SH-SY5Y (cell line): ENCODE measurements at regions not wholly inside any gene's neighbourhood (a gene's known extent, or its start where the extent isn't known, plus 50 kb on each side); places are given as distances from the start of the nearest gene placed in this dataset.

ENCODE experiments used
- GATA2 ChIP-seq: IDR thresholded peaks from 2 replicates; pipeline ENCODE4 v1.6.1; 2011; ENCODE audit warnings: mild to moderate bottlenecking, low read depth, low read length
- GATA3 ChIP-seq: IDR thresholded peaks from 2 replicates; pipeline ENCODE4 v1.6.1; 2011; ENCODE audit warnings: low read depth, mild to moderate bottlenecking, low read length, moderate library complexity

DNA sequence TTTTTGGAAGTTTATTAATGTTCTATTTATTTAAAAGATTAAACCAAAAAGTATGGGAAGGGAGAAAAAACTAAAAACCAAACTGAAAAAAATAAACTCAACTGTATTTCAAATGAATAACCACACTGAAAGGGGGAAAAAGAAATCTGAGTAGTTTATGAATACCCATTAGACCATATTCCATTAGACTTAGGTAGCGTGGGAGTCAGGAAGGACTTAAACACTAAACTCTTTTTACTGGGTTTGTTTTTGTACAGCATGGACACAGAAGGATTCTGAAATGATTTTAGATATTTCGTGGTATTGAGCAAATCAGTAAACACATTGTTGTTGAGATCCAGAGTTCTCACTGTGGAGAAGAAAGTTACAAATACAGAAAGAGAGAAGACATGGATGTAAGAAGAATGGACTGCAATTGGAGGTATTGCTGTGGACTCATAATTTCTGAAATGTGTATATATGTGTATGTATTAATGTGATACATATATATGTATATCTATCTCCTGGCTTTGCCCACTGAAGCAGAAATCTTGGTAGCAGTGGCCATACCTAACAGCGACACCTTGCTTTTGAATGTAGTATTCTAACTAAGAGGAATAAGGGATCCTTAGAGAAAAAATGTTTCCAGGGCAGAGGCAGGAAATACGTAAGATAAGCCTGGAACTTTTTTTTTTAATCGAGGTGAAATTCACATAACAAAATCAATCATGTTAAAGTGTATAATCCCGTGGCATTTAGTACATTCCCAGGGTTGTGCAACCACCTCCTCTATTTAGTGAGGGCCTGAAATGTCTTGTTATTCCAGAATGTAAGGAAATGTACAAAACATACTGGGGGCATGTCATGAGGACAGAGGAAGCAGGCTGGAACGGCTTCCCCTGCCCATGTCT lies 228.8 kb downstream of the SMARCA2 start:
- TF ChIP-seq GATA2 (no peak), GATA3 (no peak)

DNA sequence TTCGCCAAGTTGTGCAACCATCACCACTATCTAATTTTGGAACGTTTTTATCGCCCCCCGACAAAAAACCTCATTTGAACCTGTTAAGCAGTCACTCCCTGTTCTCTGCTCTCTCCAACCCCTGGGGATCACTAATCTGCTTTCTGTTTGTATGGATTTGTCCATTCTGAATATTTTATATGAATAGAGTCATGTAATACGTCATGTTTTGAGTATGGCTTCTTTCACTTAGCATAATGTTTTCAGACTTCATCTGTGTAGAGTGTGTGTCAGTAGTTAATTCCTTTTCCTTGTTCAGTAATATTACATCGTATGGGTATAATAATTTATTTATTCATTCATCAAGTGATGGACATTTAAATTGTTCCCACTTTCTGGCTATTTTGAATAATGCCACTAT lies 232.2 kb downstream of the SMARCA2 start:
- TF ChIP-seq GATA3 (no peak), GATA2 (no peak)

DNA sequence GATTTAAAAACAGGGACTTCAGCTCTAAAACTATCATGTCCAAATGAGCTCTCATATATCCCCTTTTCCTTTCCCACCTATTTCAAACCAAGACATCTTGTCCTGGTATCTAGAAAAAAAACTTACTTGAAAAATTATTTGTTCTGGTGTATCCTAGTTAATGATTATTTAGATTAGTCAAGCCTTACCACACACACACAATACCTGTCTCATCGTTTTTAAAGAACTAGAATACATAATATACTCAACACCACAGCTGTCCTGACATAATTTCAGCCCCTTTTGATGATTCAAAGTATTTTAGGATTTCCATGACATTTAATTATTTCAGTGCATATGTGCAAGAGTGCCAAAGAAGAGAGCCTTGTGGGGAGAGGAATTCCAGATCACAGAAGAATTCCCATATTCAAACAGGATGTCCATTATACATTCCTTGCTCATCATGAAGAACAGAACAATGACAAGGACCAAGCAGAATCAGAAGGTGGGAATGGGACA lies 233.7 kb downstream of the SMARCA2 start:
- no peak for TF ChIP-seq GATA2
- no peak for TF ChIP-seq GATA3

DNA sequence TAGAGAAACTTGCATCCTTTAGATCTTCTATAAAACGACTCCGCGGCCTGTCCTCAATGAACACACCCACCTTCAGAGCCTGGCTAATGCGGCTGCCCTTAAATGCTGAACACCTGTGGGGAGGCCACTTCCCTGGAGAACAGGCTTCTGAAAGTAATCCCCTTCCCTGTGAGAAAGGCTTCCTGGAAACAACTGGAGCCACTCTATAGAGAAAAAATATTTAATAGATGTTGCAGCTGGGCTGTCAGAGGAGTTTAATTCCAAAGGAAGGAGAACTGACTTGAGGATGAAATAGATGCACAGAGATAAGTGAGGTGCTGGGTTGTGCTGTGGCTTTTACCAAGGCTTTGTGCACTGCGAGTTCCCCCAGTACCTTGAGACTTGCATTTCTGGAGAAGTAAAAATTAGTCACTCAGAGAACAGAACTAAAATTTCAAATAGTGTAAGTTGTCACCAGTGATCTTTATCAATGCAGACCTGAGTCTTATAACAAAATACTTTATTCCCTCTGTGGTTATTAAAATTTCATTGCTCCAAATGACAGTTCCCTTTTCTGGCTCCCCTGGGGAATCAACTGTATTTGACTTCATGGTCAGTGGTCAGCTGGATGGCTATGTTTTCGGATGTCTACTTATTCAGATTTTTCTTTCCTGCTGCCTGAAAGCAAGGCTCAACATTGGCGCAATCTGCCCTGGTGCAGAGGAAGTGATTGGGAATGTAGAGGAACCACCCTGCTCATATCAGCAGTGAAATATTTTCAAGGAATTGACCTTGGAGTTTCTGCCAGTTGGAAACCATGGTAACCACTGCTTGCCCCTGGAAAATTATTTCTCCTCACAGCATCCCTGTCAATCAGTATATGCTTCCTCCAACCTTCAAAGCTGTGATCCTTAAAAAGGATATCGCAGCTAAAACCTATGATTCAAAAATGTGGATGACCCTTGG lies 238.8 kb downstream of the SMARCA2 start:
- TF ChIP-seq GATA2 (no peak), GATA3 (no peak)

DNA sequence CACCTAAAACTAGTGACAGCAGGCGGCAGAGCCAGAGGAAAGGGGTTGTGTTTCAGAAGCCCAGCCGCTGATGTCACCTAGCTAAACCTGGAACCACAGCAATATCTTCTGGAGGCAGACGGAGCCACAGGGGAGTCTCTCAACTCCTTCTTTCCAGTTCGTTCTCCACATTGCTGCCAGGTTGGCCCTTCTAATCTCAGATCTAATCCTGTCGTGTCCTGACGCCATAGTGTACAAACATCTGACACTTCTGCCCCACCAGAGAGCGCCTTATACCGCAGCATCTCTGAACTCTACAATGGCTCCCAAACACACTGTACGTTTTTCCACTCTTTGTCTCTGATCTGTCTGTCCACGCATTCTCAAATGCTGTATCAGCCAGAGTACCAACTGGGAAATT lies 240.0 kb downstream of the SMARCA2 start:
- no peak for TF ChIP-seq GATA3
- TF ChIP-seq GATA2: no peak

DNA sequence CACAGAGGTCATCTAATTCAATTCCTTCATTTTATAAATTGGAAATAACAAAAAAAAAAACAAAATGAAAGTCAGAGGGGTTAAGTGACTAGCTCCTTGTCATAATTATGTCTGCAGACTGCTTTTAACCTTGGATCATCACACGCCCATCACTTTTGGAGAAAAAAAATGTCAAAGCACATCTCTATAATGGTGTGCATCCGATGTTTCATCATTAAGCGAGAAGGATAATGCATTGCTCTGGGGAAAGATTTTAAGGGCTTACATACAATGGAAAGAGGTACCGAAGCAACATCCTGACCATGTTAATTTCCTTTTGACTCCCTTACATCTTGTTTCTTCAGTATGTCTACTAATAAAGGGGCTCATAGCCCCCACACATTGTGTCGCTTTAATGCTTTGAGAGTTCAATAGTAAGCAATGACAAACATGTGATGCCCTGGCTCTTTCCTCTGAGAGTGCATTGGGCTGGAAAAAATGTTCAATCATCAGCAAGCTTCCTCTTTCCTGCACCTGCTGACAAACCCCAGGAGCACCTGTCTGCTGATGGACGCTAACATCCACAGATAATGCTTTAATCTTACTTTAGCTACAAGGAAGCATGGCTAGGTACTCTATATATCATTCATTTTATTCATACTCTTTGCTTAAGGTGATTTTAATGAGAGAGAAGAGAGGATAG lies 242.2 kb downstream of the SMARCA2 start:
- no peak for TF ChIP-seq GATA2
- TF ChIP-seq GATA3: no peak

DNA sequence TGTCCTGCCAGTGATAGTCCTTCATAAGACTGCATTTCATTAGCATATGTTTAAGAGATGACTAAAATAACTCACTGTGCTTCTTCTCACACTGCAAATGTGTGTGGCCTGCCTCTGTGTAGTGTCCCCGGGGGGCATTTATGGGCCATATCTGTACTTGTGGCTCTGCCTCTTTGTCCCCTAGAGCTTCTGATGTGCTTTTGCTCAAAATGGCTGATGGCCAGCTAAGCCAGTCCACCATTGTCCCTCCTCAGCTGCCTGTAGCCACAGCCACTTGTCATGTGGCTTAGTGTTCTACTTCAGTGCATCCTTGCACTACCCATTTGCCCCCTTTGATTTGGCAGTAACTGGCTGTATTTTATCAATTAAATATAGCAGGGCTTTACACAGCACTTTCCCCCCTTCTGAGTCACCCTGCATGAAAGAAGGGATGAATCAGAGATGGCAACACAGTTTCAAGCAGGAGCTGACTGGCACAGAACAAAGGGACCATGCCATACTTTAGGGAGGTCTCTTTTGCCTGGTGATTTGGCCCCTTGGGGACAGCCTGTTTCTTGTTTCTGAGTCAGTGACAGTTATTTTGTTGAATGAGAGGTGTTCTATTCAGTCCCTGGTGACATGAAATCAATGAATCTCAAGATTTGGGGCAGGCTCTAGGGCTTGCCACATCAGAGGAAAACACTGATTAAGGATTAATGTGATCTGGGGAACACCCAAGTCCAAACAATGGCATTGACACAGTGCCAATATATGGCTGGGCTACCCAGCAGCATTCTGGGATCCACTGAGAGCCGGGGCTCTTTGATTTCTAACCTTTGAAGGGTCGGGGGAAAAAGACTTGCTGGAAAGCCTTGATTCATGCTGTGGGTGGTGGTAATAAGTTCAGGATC lies 245.5 kb downstream of the SMARCA2 start:
- no peak for TF ChIP-seq GATA3
- no peak for TF ChIP-seq GATA2

DNA sequence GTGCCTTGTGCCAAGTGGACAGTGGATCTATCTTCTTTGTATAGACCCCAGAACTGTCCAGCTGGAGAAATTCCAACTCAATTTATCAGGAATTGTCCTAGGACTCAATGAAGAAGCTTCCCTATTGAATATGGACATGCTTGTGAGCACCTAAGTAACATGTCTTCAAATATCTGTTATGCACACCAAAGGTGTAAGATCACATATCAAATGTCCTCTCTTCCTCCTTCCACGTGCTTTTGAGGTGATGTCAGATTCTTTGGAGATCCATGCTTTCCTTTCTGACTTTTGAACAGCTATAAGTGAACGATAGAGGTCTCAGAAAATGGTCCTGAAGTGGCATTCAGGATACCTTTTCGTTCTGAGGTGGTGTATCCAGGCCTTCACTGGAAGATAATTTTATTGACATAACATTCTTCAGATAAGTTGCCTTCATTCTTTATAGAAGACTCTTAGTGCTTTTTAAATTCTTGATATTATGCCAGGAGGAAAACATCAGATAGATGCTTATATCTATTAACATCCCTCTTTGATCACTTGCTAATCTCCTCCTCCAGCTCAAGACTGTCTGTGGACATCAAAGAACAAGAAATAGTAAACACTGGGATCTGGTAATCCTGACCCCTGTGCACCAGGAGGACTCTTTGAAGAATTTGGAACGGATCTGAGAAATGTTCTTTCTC lies 246.4 kb downstream of the SMARCA2 start:
- no peak for TF ChIP-seq GATA2
- no peak for TF ChIP-seq GATA3

DNA sequence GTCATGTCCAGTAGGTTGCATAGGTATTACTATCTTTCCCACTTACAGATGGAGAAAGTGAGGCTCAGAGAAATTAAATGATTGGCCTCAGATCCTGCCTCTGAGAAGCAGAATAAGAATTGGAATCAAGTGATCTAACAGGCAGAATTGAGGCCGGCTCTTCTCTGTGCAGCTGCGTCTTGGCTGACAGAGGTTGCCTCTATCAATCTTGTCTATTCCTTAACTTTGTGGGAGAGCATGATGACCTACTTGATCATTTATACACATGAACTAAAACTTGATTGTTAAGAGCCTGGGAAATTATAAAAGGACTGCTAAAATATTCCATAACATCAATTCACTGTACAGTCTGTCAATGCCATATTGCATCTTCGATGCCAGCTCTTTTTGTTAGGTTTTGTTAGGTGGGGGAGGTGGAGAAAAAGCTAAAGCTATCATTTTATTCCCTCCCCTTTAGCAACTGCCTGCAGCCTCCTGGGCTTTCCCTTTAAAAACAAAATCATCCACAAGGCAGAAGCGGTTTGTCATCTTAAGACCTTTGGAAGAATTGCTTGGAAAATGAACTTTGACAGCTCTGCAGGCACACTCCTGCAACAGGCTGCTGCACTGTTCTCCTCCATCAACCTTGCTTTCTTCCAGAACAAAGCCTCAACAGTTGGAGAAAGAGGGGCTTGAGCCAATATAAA lies 247.4 kb downstream of the SMARCA2 start:
- TF ChIP-seq GATA2 (no peak), GATA3 (no peak)

DNA sequence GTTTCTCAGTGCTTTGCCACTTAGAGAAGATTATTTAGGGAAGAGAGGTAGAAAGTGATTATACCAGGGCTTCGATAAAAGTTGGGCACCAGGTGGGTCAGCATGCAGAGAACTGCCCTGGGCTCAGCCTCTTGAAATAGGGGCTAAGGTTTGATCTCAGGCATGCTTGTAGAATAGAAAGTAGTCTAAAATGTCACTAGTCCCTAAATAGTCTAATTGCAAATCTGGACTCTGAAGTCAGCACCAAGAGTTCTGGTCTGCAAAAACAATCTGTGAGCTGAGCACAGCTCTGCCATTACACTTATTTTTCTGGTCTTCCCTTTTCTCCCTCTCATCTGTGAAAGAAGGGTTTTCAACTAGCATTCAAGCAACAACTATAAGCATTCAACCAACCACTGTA lies 248.0 kb downstream of the SMARCA2 start:
- TF ChIP-seq GATA2: no peak
- no peak for TF ChIP-seq GATA3

DNA sequence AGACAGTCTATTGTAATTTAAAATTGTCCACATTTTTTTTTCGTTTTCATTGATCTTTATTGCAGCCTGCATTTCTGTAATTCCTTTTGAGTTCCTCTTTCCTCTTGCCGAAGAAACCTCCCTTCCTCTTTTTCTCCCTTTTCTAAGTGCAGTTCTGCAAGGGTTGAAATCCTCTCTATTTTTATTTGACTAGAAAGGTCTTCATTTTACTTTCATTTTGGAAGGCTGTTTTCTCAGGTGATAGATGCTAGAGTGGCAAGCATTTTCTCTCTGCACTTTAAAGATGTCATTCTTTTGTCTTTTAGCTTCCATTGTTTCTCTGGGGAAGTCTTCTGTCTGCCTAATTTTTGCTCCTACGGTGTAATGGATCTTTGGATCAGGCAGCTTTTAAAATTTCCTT lies 248.5 kb downstream of the SMARCA2 start:
- TF ChIP-seq GATA2: no peak
- TF ChIP-seq GATA3: no peak

DNA sequence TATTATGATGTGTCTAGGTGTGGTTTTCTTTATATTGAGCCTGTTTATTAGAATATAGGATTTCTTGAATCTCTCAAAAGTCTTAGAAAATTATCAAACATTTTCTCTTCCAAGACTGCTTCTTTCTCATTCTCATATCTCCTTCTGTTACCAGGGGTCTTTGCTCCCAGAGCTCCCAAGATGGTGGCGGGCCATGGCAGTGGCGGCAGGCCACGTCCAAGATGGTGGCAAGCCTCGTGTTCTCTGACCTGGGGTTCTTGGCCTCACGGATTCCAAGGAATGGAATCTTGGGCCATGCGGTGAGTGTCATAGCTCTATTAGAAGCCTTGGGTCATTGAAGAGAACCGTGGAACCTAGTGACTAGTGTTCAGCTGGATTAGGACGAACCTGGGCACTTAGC lies 248.9 kb downstream of the SMARCA2 start:
- TF ChIP-seq GATA2 (no peak), GATA3 (no peak)
